Tibial artery (tissue), 4 donors: ENCODE measurements at regions not wholly inside any gene's neighbourhood (a gene's known extent, or its start where the extent isn't known, plus 50 kb on each side); places are given as distances from the start of the nearest gene placed in this dataset.

ENCODE experiments used
- DNase-seq, 2 donors: peaks; one replicate each; pipeline ENCODE4 v3.0.0-alpha.2; 2019
- H3K27ac ChIP-seq, 2 donors: fragments of 200-600 bp; sonication (generic) in 1 of 2; 1 replicate in 1 of 2; 2 replicates in 1 of 2; pipeline ENCODE4 v1.5.1; 2018 to 2019; ENCODE audit warnings: mild to moderate bottlenecking in 1 of 2
- H3K27me3 ChIP-seq, 2 donors: fragments of 200-600 bp; sonication (generic) in 1 of 2; one replicate each; pipeline versions ENCODE4 v1.5.1 to v1.6.0; 2016 to 2019
- H3K36me3 ChIP-seq, 3 donors: fragments of 200-600 bp; sonication (generic) in 2 of 3; one replicate each; pipeline ENCODE4 v1.5.1; 2016 to 2019; ENCODE audit warnings: mild to moderate bottlenecking in 2 of 3
- H3K4me1 ChIP-seq, 4 donors: fragments of 200-600 bp; sonication (generic) in 2 of 4; 1 replicate in 3 of 4; 2 replicates in 1 of 4; pipeline ENCODE4 v1.5.1; 2016 to 2019
- H3K4me3 ChIP-seq, 2 donors: fragments of 200-600 bp; sonication (generic) in 1 of 2; 1 replicate in 1 of 2; 2 replicates in 1 of 2; pipeline ENCODE4 v1.5.1; 2018 to 2019; ENCODE audit warnings: mild to moderate bottlenecking in 2 of 2
- H3K9me3 ChIP-seq, 3 donors: fragments of 200-600 bp; sonication (generic) in 1 of 3; one replicate each; pipeline ENCODE4 v1.5.1; 2016 to 2019
- CTCF ChIP-seq, 2 experiments: fragments of 200-600 bp in 1 of 2; fragments of 450-650 bp in 1 of 2; IDR thresholded peaks; one replicate each; pipeline ENCODE4 v1.5.1; 2017 to 2019; ENCODE audit warnings: antibody characterized with exemption in 2 of 2, mild to moderate bottlenecking in 1 of 2, moderate library complexity in 1 of 2
- intact Hi-C: fragments of 100-400 bp; cut with DNase I; formaldehyde crosslinking; loops from one replicate; pipeline ENCODE4 v1.15.0; 2023; ENCODE audit warnings: low total_unique reads

GRCh38 chr1:106492880-106493279, 563.6 kb upstream of the PRMT6 start:
- no peak for DNase-seq
- Histone ChIP-seq H3K9me3 (no peaks in the 10 kb centered on the region), H3K36me3 (no peaks in the 10 kb centered on the region), H3K4me1 (no peaks in the 10 kb centered on the region), H3K27me3 (no peaks in the 10 kb centered on the region), H3K4me3 (no peak overlapping the region), H3K27ac (no peak overlapping the region)
- intact Hi-C loops = no loop called here
- TF ChIP-seq CTCF (IDR thresholded peaks at IDR 0.05) = no peak

- no peaks in the 10 kb centered on the region for H3K27me3 ChIP-seq
- intact Hi-C loops = no loop called here
- no peak for TF ChIP-seq CTCF (IDR thresholded peaks at IDR 0.05)
- H3K9me3 ChIP-seq = no peaks in the 10 kb centered on the region
- no peaks in the 10 kb centered on the region for H3K36me3 ChIP-seq
- H3K4me1 ChIP-seq = no peaks in the 10 kb centered on the region
- no peak overlapping the region for H3K27ac ChIP-seq
- DNase-seq = no peak
- H3K4me3 ChIP-seq = no peak overlapping the region
These were observed 561.8 kb upstream of the PRMT6 start for GRCh38 chr1:106494646-106495045.

- intact Hi-C loops = no loop called here
- H3K4me1 ChIP-seq = no peaks in the 10 kb centered on the region
- H3K4me3 ChIP-seq = no peak overlapping the region
- no peak overlapping the region for H3K27ac ChIP-seq
- H3K36me3 ChIP-seq = no peaks in the 10 kb centered on the region
- no peaks in the 10 kb centered on the region for H3K9me3 ChIP-seq
- no peak for DNase-seq
- H3K27me3 ChIP-seq = no peaks in the 10 kb centered on the region
- TF ChIP-seq CTCF (IDR thresholded peaks at IDR 0.05) = no peak
These were observed 558.2 kb upstream of the PRMT6 start for GRCh38 chr1:106498238-106498637.

- no peak overlapping the region for H3K27ac ChIP-seq
- no peaks in the 10 kb centered on the region for H3K4me1 ChIP-seq
- no peak for DNase-seq
- no peaks in the 10 kb centered on the region for H3K27me3 ChIP-seq
- TF ChIP-seq CTCF (IDR thresholded peaks at IDR 0.05) = no peak
- intact Hi-C loops = no loop called here
- no peaks in the 10 kb centered on the region for H3K9me3 ChIP-seq
- H3K36me3 ChIP-seq = no peaks in the 10 kb centered on the region
- H3K4me3 ChIP-seq = no peak overlapping the region
These were observed 553.8 kb upstream of the PRMT6 start for GRCh38 chr1:106502659-106503058.

GRCh38 chr1:106515375-106515774, 541.1 kb upstream of the PRMT6 start:
- no peak for TF ChIP-seq CTCF (IDR thresholded peaks at IDR 0.05)
- H3K4me1 ChIP-seq = no peaks in the 10 kb centered on the region
- intact Hi-C loops = no loop called here
- no peak overlapping the region for H3K4me3 ChIP-seq
- DNase-seq = no peak
- H3K27me3 ChIP-seq = no peaks in the 10 kb centered on the region
- no peak overlapping the region for H3K27ac ChIP-seq
- H3K9me3 ChIP-seq = no peaks in the 10 kb centered on the region
- no peaks in the 10 kb centered on the region for H3K36me3 ChIP-seq

- no peak overlapping the region for H3K4me3 ChIP-seq
- DNase-seq = no peak
- intact Hi-C loops = no loop called here
- H3K27me3 ChIP-seq = no peaks in the 10 kb centered on the region
- H3K4me1 ChIP-seq = no peaks in the 10 kb centered on the region
- no peaks in the 10 kb centered on the region for H3K9me3 ChIP-seq
- H3K36me3 ChIP-seq = no peaks in the 10 kb centered on the region
- H3K27ac ChIP-seq = no peak overlapping the region
- no peak for TF ChIP-seq CTCF (IDR thresholded peaks at IDR 0.05)
These were observed 539.2 kb upstream of the PRMT6 start for GRCh38 chr1:106517224-106517623.
